PC-9 (cell line): ENCODE measurements at regions not wholly inside any gene's neighbourhood (a gene's known extent, or its start where the extent isn't known, plus 50 kb on each side); places are given as distances from the start of the nearest gene placed in this dataset.

ENCODE experiments used
- BruUV-seq: library from RNA; stranded (reverse); fragments of 400-500 nt; replicated peaks from 2 replicates; lab custom pipeline; 2021; lab: Mats Ljungman, UMichigan
- CTCF ChIA-PET: fragments of 300-600 bp; sonication (Branson Sonifier 250); formaldehyde crosslinking; loops from one replicate; lab custom pipeline; 2022; ENCODE audit warnings: antibody characterized with exemption; lab: Charles Lee
- POLR2A ChIA-PET: fragments of 300-600 bp; sonication (Branson Sonifier 250); formaldehyde crosslinking; loops from one replicate; lab custom pipeline; 2022; ENCODE audit warnings: antibody characterized with exemption; ENCODE audit not compliant: unreplicated experiment; lab: Charles Lee
- DNase-seq, 2 experiments: peaks; one replicate each; pipeline versions ENCODE4 v3.0.0 to v3.0.0-alpha.2; 2015 to 2022; ENCODE audit warnings: mixed read lengths in 1 of 2
- H2AFZ ChIP-seq: fragments of 200-600 bp; sonication (generic); 2 replicates; pipeline ENCODE4 v1.8.1; 2017; ENCODE audit warnings: antibody characterized with exemption
- H3F3A ChIP-seq: fragments of 200-600 bp; sonication (generic); 2 replicates; pipeline ENCODE4 v1.8.1; 2017; ENCODE audit warnings: antibody characterized with exemption, mild to moderate bottlenecking, low read depth; ENCODE audit not compliant: insufficient read depth
- H3K27ac ChIP-seq: fragments of 200-600 bp; sonication (generic); 2 replicates; pipeline ENCODE4 v1.6.1; 2016; ENCODE audit warnings: mixed run types
- H3K27me3 ChIP-seq: fragments of 200-600 bp; sonication (generic); 2 replicates; pipeline ENCODE4 v1.6.1; 2016; ENCODE audit warnings: low read depth, mixed run types; ENCODE audit not compliant: insufficient read depth
- H3K36me3 ChIP-seq: fragments of 200-600 bp; sonication (generic); 2 replicates; pipeline ENCODE4 v1.6.1; 2016; ENCODE audit warnings: low read depth, mixed run types
- H3K4me1 ChIP-seq: fragments of 200-600 bp; sonication (generic); replicated peaks from 2 replicates; pipeline ENCODE4 v1.6.1; 2016; ENCODE audit warnings: mixed run types; ENCODE audit not compliant: insufficient read depth
- H3K4me2 ChIP-seq: fragments of 200-600 bp; sonication (generic); 2 replicates; pipeline ENCODE4 v1.6.1; 2017; ENCODE audit warnings: mixed run types
- H3K4me3 ChIP-seq: fragments of 200-600 bp; sonication (generic); 2 replicates; pipeline ENCODE4 v1.6.1; 2016; ENCODE audit warnings: mixed run types
- H3K79me2 ChIP-seq: fragments of 200-600 bp; sonication (generic); 2 replicates; pipeline ENCODE4 v1.6.1; 2017; ENCODE audit warnings: low read depth, mixed run types
- H3K9me2 ChIP-seq: fragments of 200-600 bp; sonication (generic); 2 replicates; pipeline ENCODE4 v1.8.1; 2017; ENCODE audit warnings: mild to moderate bottlenecking; ENCODE audit not compliant: insufficient read depth
- H3K9me3 ChIP-seq: fragments of 200-600 bp; sonication (generic); 2 replicates; pipeline ENCODE4 v1.8.1; 2016; ENCODE audit warnings: low read depth; ENCODE audit not compliant: insufficient read depth
- H4K20me1 ChIP-seq: fragments of 200-600 bp; sonication (generic); 2 replicates; pipeline ENCODE4 v1.8.1; 2017; ENCODE audit not compliant: insufficient read depth
- CTCF ChIP-seq: fragments of 200-600 bp; sonication (generic); conservative IDR thresholded peaks from 2 replicates; pipeline ENCODE4 v1.6.1; 2017; ENCODE audit warnings: mixed run types, antibody characterized with exemption, mild to moderate bottlenecking, moderate library complexity
- EZH2 ChIP-seq: fragments of 200-600 bp; sonication (generic); IDR thresholded peaks from 2 replicates; pipeline ENCODE4 v1.8.0; 2017; ENCODE audit warnings: antibody characterized with exemption, low read depth
- intact Hi-C: fragments of 100-400 bp; cut with micrococcal nuclease; formaldehyde crosslinking; loops from one replicate; pipeline ENCODE4 v1.10.0; 2022; ENCODE audit not compliant: unreplicated experiment

GRCh38 chr2:23157812-23158211 lies 227.2 kb upstream of the KLHL29 start:
- TF ChIP-seq CTCF, result no peak
- Histone ChIP-seq H3K4me1 (no peaks in the 10 kb centered on the region), H2AFZ (no peak overlapping the region), H3K36me3 (no peaks in the 10 kb centered on the region), H3K9me2 (no peaks in the 10 kb centered on the region), H3K27me3 (no peaks in the 10 kb centered on the region), H3K9me3 (no peaks in the 10 kb centered on the region), H3K27ac (no peak overlapping the region), H3K4me2 (no peak overlapping the region), H4K20me1 (no peaks in the 10 kb centered on the region), H3F3A (no peaks in the 10 kb centered on the region), H3K4me3 (no peak overlapping the region), H3K79me2 (no peaks in the 10 kb centered on the region)
- CTCF ChIA-PET, result no interaction called here
- no peak for DNase-seq
- BruUV-seq, result no TSS peak
- intact Hi-C loops, result no loop called here
- POLR2A ChIA-PET, result no interaction called here

- no peaks in the 10 kb centered on the region for H3K27me3 ChIP-seq
- H3K27ac ChIP-seq, result no peak overlapping the region
- no peak for TF ChIP-seq EZH2
- TF ChIP-seq CTCF, result no peak
- H3F3A ChIP-seq, result no peaks in the 10 kb centered on the region
- intact Hi-C loops, result no loop called here
- H3K9me3 ChIP-seq, result no peaks in the 10 kb centered on the region
- no peak overlapping the region for H2AFZ ChIP-seq
- no peaks in the 10 kb centered on the region for H3K4me1 ChIP-seq
- H4K20me1 ChIP-seq, result no peaks in the 10 kb centered on the region
- DNase-seq, result no peak
- no peak overlapping the region for H3K4me3 ChIP-seq
- no peak overlapping the region for H3K4me2 ChIP-seq
- ChIA-PET POLR2A (no interaction called here), CTCF (no interaction called here)
- no peaks in the 10 kb centered on the region for H3K36me3 ChIP-seq
- no TSS peak for BruUV-seq
- no peaks in the 10 kb centered on the region for H3K9me2 ChIP-seq
- H3K79me2 ChIP-seq, result no peaks in the 10 kb centered on the region
Observed at GRCh38 chr2:23158306-23158705, 226.7 kb upstream of the KLHL29 start.

GRCh38 chr2:23159746-23160405 lies 225.1 kb upstream of the KLHL29 start:
- H3K9me3 ChIP-seq, result no peaks in the 10 kb centered on the region
- H3K4me1 ChIP-seq, result no peaks in the 10 kb centered on the region
- H3K36me3 ChIP-seq, result no peaks in the 10 kb centered on the region
- POLR2A ChIA-PET, result no interaction called here
- H3F3A ChIP-seq, result no peaks in the 10 kb centered on the region
- no peak for TF ChIP-seq EZH2
- no peaks in the 10 kb centered on the region for H3K79me2 ChIP-seq
- CTCF ChIA-PET, result no interaction called here
- no TSS peak for BruUV-seq
- DNase-seq, result no peak
- H3K9me2 ChIP-seq, result no peaks in the 10 kb centered on the region
- no peak overlapping the region for H3K4me2 ChIP-seq
- intact Hi-C loops, result no loop called here
- no peak overlapping the region for H2AFZ ChIP-seq
- no peaks in the 10 kb centered on the region for H3K27me3 ChIP-seq
- no peak overlapping the region for H3K27ac ChIP-seq
- no peaks in the 10 kb centered on the region for H4K20me1 ChIP-seq
- H3K4me3 ChIP-seq, result no peak overlapping the region

- intact Hi-C loops, result no loop called here
- H3K27ac ChIP-seq, result no peak overlapping the region
- TF ChIP-seq CTCF, result no peak
- TF ChIP-seq EZH2, result no peak
- H3K4me1 ChIP-seq, result no peaks in the 10 kb centered on the region
- no peaks in the 10 kb centered on the region for H3K9me3 ChIP-seq
- H3K9me2 ChIP-seq, result no peaks in the 10 kb centered on the region
- H2AFZ ChIP-seq, result no peak overlapping the region
- H3K4me2 ChIP-seq, result no peak overlapping the region
- H3K4me3 ChIP-seq, result no peak overlapping the region
- no peaks in the 10 kb centered on the region for H3F3A ChIP-seq
- H3K36me3 ChIP-seq, result no peaks in the 10 kb centered on the region
- no peaks in the 10 kb centered on the region for H4K20me1 ChIP-seq
- H3K79me2 ChIP-seq, result no peaks in the 10 kb centered on the region
- H3K27me3 ChIP-seq, result no peaks in the 10 kb centered on the region
- BruUV-seq, result no TSS peak
- CTCF ChIA-PET, result no interaction called here
- POLR2A ChIA-PET, result no interaction called here
- no peak for DNase-seq
Observed at GRCh38 chr2:23164173-23164572, 220.8 kb upstream of the KLHL29 start.
